ENCODE measurements at regions not wholly inside any gene's neighbourhood (a gene's known extent, or its start where the extent isn't known, plus 50 kb on each side); places are given as distances from the start of the nearest gene placed in this dataset.

GRCh38 chr15:39145854-39146625 is 434.8 kb upstream of the THBS1 start:
- TF ChIP-seq FOS (IDR thresholded peaks at IDR 0.05; ENCODE audit: borderline replicate concordance, insufficient read depth, low read length) (peak; percentile 52), MYC (IDR thresholded peaks at IDR 0.05; ENCODE audit: low read depth, low read length) (no peak)
- Histone ChIP-seq H3K9ac (replicated peaks; ENCODE audit: extremely low read depth, insufficient read depth, low read length) (no peak overlapping the region), H3K27ac (ENCODE audit: insufficient read depth, low read depth, low read length) (no peak overlapping the region), H3K79me2 (ENCODE audit: control insufficient read depth, insufficient read depth, low read length) (no peaks in the 10 kb centered on the region), H3K36me3 (ENCODE audit: control insufficient read depth in 2 of 2, extremely low read depth in 1 of 2, insufficient read depth in 2 of 2, low read length in 2 of 2) (no peaks in the 10 kb centered on the region), H3K27me3 (ENCODE audit: control insufficient read depth in 2 of 2, insufficient read depth in 2 of 2, low read length in 2 of 2) (no peaks in the 10 kb centered on the region), H3K4me1 (ENCODE audit: control insufficient read depth, extremely low read depth, insufficient read depth, low read length) (peaks cover 20% of the 10 kb centered on the region), H2AFZ (ENCODE audit: low read depth, low read length) (no peak overlapping the region), H3K9me3 (replicated peaks; ENCODE audit: control insufficient read depth, insufficient read depth, low read length) (no peaks in the 10 kb centered on the region), H3K4me3 (replicated peaks in 1 of 3; ENCODE audit: insufficient read depth in 1 of 3, low read depth in 1 of 3, low read length in 3 of 3) (no peak overlapping the region), H4K20me1 (replicated peaks; ENCODE audit: control insufficient read depth, extremely low read depth, insufficient read depth, low read length) (no peaks in the 10 kb centered on the region), H3K9me1 (replicated peaks; ENCODE audit: control insufficient read depth, extremely low read depth, insufficient read depth, low read length) (no peaks in the 10 kb centered on the region), H3K4me2 (ENCODE audit: insufficient read depth, low read length) (peak overlapping the region; percentile 68)
- ChIA-PET POLR2A (no interaction called here), CTCF (interaction anchor here (1.2 to 1.7 kb wide), 2 partner anchors 434 to 611 kb away, joined by 3 to 5 read pairs; partner anchors contain the start of gene THBS1)
- dilution Hi-C loops (cut with MboI; ENCODE audit: extremely low pct_ligation_motif_present, low sequenced_read_pairs), result loop anchor here (25.0 kb wide), 1 partner anchor 309 kb away; no protein-coding TSS in a partner anchor
- no TSS peak for BruUV-seq (replicated peaks)
- intact Hi-C loops (cut with micrococcal nuclease), result no loop called here
- FAIRE-seq (no peak), DNase-seq (ENCODE audit: low read depth, low spot score) (peak; percentile 43)

- intact Hi-C loops (cut with micrococcal nuclease) (no loop called here), dilution Hi-C loops (cut with MboI; ENCODE audit: extremely low pct_ligation_motif_present, low sequenced_read_pairs) (loop anchor here (25.0 kb wide), 1 partner anchor 312 kb away; no protein-coding TSS in a partner anchor)
- ChIA-PET POLR2A (no interaction called here), CTCF (interaction anchor here (0.7 to 0.9 kb wide), 3 partner anchors 10 to 159 kb away, joined by 3 to 4 read pairs (median 4); no protein-coding TSS in a partner anchor)
- Histone ChIP-seq H3K9ac (replicated peaks; ENCODE audit: extremely low read depth, insufficient read depth, low read length) (no peak overlapping the region), H3K4me1 (ENCODE audit: control insufficient read depth, extremely low read depth, insufficient read depth, low read length) (peaks cover 11% of the 10 kb centered on the region), H2AFZ (ENCODE audit: low read depth, low read length) (no peak overlapping the region), H3K9me1 (replicated peaks; ENCODE audit: control insufficient read depth, extremely low read depth, insufficient read depth, low read length) (no peaks in the 10 kb centered on the region), H3K27ac (ENCODE audit: insufficient read depth, low read depth, low read length) (no peak overlapping the region), H3K27me3 (ENCODE audit: control insufficient read depth in 2 of 2, insufficient read depth in 2 of 2, low read length in 2 of 2) (no peaks in the 10 kb centered on the region), H3K79me2 (ENCODE audit: control insufficient read depth, insufficient read depth, low read length) (no peaks in the 10 kb centered on the region), H3K4me2 (ENCODE audit: insufficient read depth, low read length) (no peak overlapping the region), H3K36me3 (ENCODE audit: control insufficient read depth in 2 of 2, extremely low read depth in 1 of 2, insufficient read depth in 2 of 2, low read length in 2 of 2) (no peaks in the 10 kb centered on the region), H3K4me3 (replicated peaks in 1 of 3; ENCODE audit: insufficient read depth in 1 of 3, low read depth in 1 of 3, low read length in 3 of 3) (no peak overlapping the region), H3K9me3 (replicated peaks; ENCODE audit: control insufficient read depth, insufficient read depth, low read length) (no peaks in the 10 kb centered on the region), H4K20me1 (replicated peaks; ENCODE audit: control insufficient read depth, extremely low read depth, insufficient read depth, low read length) (no peaks in the 10 kb centered on the region)
- FAIRE-seq (no peak), DNase-seq (ENCODE audit: low read depth, low spot score) (no peak)
- BruUV-seq (replicated peaks), result no TSS peak
- TF ChIP-seq MYC (IDR thresholded peaks at IDR 0.05; ENCODE audit: low read depth, low read length) (no peak), GATA2 (IDR thresholded peaks at IDR 0.05; ENCODE audit: insufficient read depth, insufficient read length, low read depth, low read length) (no peak), MAX (IDR thresholded peaks at IDR 0.05; ENCODE audit: insufficient read depth, insufficient read length) (no peak), FOS (IDR thresholded peaks at IDR 0.05; ENCODE audit: borderline replicate concordance, insufficient read depth, low read length) (no peak), CTCF (IDR thresholded peaks at IDR 0.05; ENCODE audit: extremely low read depth in 1 of 2, insufficient read depth in 1 of 2, low read depth in 1 of 2, low read length in 2 of 2) (no peak)
Observed at GRCh38 chr15:39149636-39150150, 431.2 kb upstream of the THBS1 start.

All from endothelial cell of umbilical vein (primary cell).